Testis (tissue), 2 donors: ENCODE measurements at regions not wholly inside any gene's neighbourhood (a gene's known extent, or its start where the extent isn't known, plus 50 kb on each side); places are given as distances from the start of the nearest gene placed in this dataset.

Experiments
- DNase-seq: peaks from one replicate; pipeline ENCODE4 v3.0.0-alpha.2; 2019
- H3K27ac ChIP-seq, 2 donors: fragments of 200-600 bp; sonication (generic); one replicate each; pipeline ENCODE4 v1.5.1; 2019
- H3K27me3 ChIP-seq: fragments of 200-600 bp; sonication (generic); one replicate; pipeline ENCODE4 v1.5.1; 2019
- H3K36me3 ChIP-seq: fragments of 200-600 bp; sonication (generic); one replicate; pipeline ENCODE4 v1.5.1; 2017; ENCODE audit warnings: low read depth; ENCODE audit errors: missing control alignments
- H3K4me1 ChIP-seq: fragments of 200-600 bp; sonication (generic); one replicate; pipeline ENCODE4 v1.5.1; 2019
- H3K4me3 ChIP-seq, 2 donors: fragments of 200-600 bp; sonication (generic); one replicate each; pipeline ENCODE4 v1.5.1; 2017 to 2019
- H3K9me3 ChIP-seq: fragments of 200-600 bp; sonication (generic); one replicate; pipeline ENCODE4 v1.5.1; 2017
- POLR2A ChIP-seq: fragments of 450-650 bp; IDR thresholded peaks from one replicate; pipeline ENCODE4 v1.6.1; 2017; ENCODE audit warnings: antibody characterized with exemption, mild to moderate bottlenecking, moderate library complexity
- WGBS, 2 donors: methylation state at CpG; one replicate each; pipeline ENCODE4 v1.1.5; 2018; 5-methylcytosine and 5-hydroxymethylcytosine counted together
- intact Hi-C: fragments of 100-400 bp; cut with DNase I; formaldehyde crosslinking; loops from one replicate; pipeline ENCODE4 v1.15.1; 2023; ENCODE audit warnings: low total_unique reads
- TF ChIP-seq, protein P1 (sequence below), 3 experiments: fragments of 450-650 bp in 2 of 3; fragments of 200-600 bp in 1 of 3; sonication (generic) in 1 of 3; IDR thresholded peaks; one replicate each; pipeline ENCODE4 v1.5.1; 2016 to 2019; ENCODE audit warnings: antibody characterized with exemption in 3 of 3, mild to moderate bottlenecking in 2 of 3, moderate library complexity in 1 of 3

DNA sequence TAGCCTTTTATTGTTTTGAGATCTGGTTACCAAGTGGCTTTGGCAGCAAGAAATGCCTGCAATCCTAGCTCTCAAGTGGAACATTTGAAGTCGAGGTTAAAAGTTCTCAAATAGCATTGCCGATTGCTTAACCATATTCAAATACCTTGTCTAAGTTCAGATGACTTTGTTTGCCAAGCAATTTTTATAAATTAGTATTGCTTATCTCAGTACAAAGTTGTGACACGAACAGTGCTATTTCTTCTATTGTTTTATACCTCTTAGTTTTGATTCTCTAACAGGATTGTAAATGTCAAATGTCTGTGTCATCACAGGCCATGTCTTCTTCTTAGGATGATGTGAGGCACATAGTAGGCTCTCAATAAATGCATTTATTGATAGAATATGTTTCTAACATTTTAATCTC, 633.3 kb downstream of the PTPRC start:
- TF ChIP-seq, protein P1, sequence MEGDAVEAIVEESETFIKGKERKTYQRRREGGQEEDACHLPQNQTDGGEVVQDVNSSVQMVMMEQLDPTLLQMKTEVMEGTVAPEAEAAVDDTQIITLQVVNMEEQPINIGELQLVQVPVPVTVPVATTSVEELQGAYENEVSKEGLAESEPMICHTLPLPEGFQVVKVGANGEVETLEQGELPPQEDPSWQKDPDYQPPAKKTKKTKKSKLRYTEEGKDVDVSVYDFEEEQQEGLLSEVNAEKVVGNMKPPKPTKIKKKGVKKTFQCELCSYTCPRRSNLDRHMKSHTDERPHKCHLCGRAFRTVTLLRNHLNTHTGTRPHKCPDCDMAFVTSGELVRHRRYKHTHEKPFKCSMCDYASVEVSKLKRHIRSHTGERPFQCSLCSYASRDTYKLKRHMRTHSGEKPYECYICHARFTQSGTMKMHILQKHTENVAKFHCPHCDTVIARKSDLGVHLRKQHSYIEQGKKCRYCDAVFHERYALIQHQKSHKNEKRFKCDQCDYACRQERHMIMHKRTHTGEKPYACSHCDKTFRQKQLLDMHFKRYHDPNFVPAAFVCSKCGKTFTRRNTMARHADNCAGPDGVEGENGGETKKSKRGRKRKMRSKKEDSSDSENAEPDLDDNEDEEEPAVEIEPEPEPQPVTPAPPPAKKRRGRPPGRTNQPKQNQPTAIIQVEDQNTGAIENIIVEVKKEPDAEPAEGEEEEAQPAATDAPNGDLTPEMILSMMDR (IDR thresholded peaks at IDR 0.05) = no peak
- TF ChIP-seq POLR2A = no peak
- no peaks in the 10 kb centered on the region for H3K9me3 ChIP-seq
- no peak for DNase-seq
- H3K4me3 ChIP-seq = no peak overlapping the region
- H3K36me3 ChIP-seq = no peaks in the 10 kb centered on the region
- H3K27me3 ChIP-seq = no peaks in the 10 kb centered on the region
- H3K4me1 ChIP-seq = no peaks in the 10 kb centered on the region
- 52 to 54% methylated on average over 3 of the region's 3 CpGs for WGBS, 2 donors
- intact Hi-C loops = no loop called here
- no peak overlapping the region for H3K27ac ChIP-seq

DNA sequence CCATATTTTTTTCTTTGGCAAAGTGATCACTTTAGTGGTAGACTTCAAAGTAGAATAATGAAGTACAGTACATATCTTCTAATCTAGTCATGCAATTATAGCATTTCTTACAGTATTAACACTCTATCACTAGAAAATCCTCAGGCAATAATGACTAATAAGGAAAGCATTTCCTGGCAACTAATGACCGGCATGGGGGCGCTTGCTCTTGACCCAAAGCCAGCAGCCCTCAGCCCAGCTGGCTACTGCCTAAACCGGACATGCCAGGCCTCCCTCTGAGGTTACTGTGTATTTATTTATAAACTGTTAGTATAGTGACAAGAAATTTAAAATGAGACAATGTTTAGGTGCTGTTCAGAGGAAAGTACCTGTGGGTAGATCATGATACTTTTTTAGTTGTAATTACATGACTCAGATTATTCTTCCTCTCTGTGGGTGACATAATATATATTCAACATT, 633.8 kb downstream of the PTPRC start:
- Histone ChIP-seq H3K4me3 (no peak overlapping the region), H3K36me3 (no peaks in the 10 kb centered on the region), H3K9me3 (no peaks in the 10 kb centered on the region), H3K4me1 (no peaks in the 10 kb centered on the region), H3K27me3 (no peaks in the 10 kb centered on the region), H3K27ac (no peak overlapping the region)
- no peak for DNase-seq
- intact Hi-C loops = no loop called here
- no peak for TF ChIP-seq POLR2A
- WGBS, 2 donors = 50 to 60% methylated on average over 3 of the region's 3 CpGs

DNA sequence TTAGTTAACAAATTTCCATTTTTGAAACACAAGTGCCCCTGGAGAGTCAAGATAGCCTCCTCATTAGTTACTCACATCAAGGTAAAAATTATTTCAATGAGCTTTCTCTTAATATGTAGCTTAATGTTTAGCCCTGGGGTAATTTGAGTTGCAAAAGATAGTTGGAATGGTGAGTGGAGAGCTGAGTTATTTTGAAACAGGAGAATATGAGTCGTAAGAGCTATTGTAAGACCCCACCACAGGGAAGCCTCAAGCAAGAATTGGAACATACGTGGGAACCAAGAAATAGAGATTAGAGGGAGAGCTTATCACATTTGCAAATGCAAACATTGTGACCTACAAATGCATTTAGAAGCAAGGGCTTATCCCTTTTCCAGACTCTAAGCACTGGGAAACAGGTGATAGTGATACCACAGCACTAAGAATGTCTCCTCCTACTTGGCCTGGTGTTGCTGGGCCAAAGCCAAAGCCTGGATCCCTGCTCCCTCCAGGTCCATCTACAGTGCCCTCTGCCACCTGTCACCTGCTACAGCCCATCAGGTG, 635.1 kb downstream of the PTPRC start:
- no peak for TF ChIP-seq POLR2A
- TF ChIP-seq, protein P1 (IDR thresholded peaks at IDR 0.05) = no peak
- DNase-seq = no peak
- intact Hi-C loops = no loop called here
- no peaks in the 10 kb centered on the region for H3K36me3 ChIP-seq
- 65 to 77% methylated on average over 2 of the region's 2 CpGs for WGBS, 2 donors
- no peak overlapping the region for H3K4me3 ChIP-seq
- no peaks in the 10 kb centered on the region for H3K27me3 ChIP-seq
- H3K27ac ChIP-seq = no peak overlapping the region
- no peaks in the 10 kb centered on the region for H3K9me3 ChIP-seq
- H3K4me1 ChIP-seq = no peaks in the 10 kb centered on the region

DNA sequence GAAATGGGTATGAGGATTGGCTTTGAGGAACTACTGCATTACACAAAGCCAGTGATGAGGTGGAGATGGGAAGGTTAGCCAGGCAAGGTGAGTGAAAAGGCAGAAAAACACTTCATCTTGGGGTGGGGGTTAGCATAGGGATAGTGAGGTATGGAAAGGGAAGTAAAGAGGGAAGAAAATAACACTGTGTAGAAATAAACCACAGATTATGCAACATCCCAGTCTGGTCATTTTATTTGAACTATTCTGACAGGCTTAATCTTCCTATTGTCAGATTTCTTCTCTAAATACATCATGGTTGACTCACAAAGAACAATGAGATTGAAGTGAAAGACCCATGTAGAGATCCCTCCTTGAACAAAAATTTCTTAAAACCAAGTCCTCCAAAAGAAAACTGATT, 640.2 kb downstream of the PTPRC start:
- Histone ChIP-seq H3K4me3 (no peak overlapping the region), H3K4me1 (no peaks in the 10 kb centered on the region), H3K36me3 (no peaks in the 10 kb centered on the region), H3K27ac (no peak overlapping the region), H3K9me3 (no peaks in the 10 kb centered on the region), H3K27me3 (no peaks in the 10 kb centered on the region)
- TF ChIP-seq, protein P1 (IDR thresholded peaks at IDR 0.05) = no peak
- no peak for TF ChIP-seq POLR2A
- intact Hi-C loops = no loop called here
- DNase-seq = no peak

DNA sequence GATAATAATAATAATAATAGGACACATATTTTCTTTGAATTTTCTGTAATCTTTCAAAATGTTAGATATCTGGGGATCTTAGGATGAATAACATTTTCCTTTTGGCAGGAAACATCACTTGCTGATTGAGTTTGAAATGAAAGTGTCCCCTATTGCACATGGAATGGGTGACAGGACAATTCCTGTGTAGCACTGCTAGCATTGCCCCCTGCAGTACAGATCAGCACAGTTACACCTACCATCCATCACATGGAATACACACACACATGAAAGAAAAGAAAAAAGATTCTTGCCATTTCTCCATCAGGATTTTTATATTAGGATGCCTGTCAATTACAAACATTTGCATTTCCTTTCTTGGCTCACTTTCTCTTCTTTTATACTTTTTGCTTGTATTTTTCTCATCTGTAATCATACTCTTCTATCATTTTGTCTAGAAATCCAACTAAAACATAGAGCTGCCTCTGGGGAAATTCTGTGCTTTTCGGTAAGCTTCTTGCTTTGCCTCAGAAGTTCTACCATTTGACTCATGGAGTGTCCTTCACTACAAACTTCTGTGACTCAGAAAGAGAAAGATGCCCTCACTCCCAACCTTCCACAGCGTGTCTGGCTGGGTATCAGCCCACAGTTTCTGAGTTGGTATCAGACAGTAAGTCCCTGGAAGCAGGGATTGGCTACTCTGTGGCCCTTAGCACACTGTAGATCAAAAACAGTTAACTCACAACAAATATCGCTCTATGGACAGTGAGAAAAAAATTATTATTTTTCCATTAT, 641.2 kb downstream of the PTPRC start:
- no peak overlapping the region for H3K4me3 ChIP-seq
- no peaks in the 10 kb centered on the region for H3K9me3 ChIP-seq
- 82 to 90% methylated on average over 3 of the region's 3 CpGs for WGBS, 2 donors
- H3K27me3 ChIP-seq = no peaks in the 10 kb centered on the region
- DNase-seq = no peak
- no peak overlapping the region for H3K27ac ChIP-seq
- H3K36me3 ChIP-seq = no peaks in the 10 kb centered on the region
- TF ChIP-seq POLR2A = no peak
- TF ChIP-seq, protein P1 (IDR thresholded peaks at IDR 0.05) = no peak
- H3K4me1 ChIP-seq = no peaks in the 10 kb centered on the region
- intact Hi-C loops = no loop called here
